Activated CD4-positive, CD25-positive, alpha-beta regulatory T cell (primary cell): ENCODE measurements at regions not wholly inside any gene's neighbourhood (a gene's known extent, or its start where the extent isn't known, plus 50 kb on each side); places are given as distances from the start of the nearest gene placed in this dataset.

Experiments
- DNase-seq, 4 experiments: peaks; one replicate each; lab custom pipeline; 2025; lab: John Stamatoyannopoulos, UW

DNA sequence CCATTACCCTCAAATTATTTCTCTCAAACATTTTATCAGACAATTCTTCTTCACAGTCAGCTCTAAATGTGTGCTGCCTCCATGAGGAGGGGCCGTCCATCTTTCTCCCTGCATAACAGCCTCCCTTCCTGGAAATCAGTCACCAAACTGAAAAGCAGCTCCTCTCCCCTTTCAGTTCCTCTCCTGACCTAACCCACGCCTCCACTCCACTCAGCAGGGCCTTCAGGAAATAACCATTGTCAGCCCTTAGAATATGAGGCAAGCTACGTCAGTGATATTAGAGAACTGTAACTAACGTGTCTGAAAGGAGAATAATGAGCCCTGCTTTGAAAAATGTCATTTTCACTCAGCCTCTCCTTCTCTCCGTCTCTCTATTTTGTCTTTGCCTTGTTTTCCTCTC lies 116.2 kb downstream of the OLFM4 start:
- DNase-seq = no peak

DNA sequence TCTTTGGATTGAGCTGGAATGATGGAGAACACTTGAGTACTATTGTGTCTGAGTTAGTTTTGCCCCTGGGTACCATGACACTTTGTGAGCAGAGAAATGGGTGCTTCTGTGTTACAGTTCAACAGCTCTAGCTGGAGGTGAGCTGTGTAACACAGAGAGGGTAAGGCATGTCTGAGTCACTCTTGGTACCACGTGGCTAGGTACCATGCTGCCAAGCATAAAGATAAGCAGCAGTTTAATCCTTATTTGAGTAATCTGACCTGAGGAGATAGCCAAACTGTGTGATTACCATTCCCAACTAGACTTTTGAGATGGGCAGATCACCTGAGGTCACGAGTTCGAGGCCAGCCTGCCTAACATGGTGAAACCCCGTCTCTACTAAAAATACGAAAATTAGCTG lies 122.0 kb downstream of the OLFM4 start:
- DNase-seq = no peak

GRCh38 chr13:53151336-53152056 lies 122.9 kb downstream of the OLFM4 start:
- DNase-seq = no peak

DNA sequence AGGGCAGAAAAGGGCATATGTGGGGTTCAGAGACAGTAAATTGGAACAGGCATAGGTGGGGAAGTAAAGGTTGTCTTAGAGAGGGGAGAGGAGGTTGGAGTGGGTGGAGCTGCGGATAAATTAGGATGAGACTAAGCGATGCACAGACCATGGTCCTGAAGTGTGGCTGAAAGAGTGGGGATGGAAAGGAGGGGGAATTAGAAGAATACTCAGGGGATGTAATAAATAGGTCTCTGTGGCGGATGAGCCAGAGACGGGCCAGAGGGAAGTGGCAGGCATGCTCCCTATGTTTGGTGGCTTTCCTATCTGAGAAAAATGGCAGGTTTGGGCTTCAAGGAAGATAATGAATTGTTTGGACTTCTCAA lies 123.4 kb downstream of the OLFM4 start:
- DNase-seq = no peak

- no peak for DNase-seq
These were observed 129.6 kb downstream of the OLFM4 start for GRCh38 chr13:53158201-53158600.

DNA sequence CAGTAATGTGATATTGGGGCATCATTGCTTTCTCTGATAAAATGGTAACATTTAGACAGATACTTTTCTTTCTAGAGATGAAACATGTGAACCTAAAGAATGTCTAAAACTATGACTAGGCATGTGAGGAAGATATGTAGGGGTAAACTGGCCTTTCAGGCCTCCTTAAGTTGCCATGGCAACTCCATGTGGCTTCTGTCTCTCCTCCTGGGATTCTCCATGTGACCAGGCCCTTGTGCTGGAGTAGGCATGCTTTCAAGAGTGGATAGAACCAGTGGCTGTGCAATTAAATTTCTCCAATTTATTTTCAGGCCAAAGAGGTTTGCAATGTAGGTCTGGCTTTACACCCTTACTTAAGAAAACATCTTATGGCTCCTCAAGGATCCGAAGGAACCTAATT lies 130.8 kb downstream of the OLFM4 start:
- no peak for DNase-seq

- no peak for DNase-seq
These were observed 131.6 kb downstream of the OLFM4 start for GRCh38 chr13:53160211-53160610.

DNA sequence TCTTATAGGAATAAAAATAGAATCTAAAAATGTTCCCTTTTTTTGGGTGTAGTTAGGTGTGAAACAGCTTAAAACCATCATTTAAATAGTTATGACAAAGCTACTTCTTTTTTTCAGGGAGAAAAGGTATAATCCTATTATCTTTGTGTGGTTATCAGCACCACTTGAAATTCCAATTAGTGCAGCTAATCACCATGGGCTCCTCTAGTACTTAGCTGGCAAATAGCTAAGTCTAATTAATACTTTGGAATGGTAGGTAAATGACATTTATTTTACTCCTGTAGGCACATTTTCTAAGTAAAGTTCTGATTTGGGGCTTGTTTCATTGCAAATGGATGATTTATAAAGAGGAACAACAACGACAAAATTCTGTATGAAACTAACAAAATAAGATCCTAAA lies 132.6 kb downstream of the OLFM4 start:
- no peak for DNase-seq

GRCh38 chr13:53165261-53165660 lies 136.6 kb downstream of the OLFM4 start:
- DNase-seq = no peak

- no peak for DNase-seq
These were observed 138.9 kb downstream of the OLFM4 start for GRCh38 chr13:53167561-53167960.

- no peak for DNase-seq
These were observed 142.3 kb downstream of the OLFM4 start for GRCh38 chr13:53170910-53171309.

- no peak for DNase-seq
These were observed 145.9 kb downstream of the OLFM4 start for GRCh38 chr13:53174545-53174944.

DNA sequence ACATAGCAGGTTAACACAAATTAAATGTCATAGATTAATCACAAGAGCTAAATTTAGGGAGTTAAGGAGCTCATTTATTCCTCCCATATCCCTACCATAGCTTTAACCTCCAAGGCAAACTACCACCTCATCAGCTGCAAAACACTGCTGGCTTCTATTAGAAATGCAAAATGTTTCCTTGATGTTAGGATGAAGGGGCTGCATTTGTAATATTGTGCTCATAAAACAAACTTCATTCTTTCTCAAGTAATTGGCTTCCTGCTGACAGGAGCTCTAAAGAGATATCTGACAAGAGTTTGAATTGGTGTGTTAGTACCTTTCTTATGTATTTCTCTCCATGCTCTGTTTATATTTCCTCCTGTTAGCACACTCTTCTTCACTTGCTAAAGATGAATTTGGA lies 152.1 kb downstream of the OLFM4 start:
- no peak for DNase-seq

DNA sequence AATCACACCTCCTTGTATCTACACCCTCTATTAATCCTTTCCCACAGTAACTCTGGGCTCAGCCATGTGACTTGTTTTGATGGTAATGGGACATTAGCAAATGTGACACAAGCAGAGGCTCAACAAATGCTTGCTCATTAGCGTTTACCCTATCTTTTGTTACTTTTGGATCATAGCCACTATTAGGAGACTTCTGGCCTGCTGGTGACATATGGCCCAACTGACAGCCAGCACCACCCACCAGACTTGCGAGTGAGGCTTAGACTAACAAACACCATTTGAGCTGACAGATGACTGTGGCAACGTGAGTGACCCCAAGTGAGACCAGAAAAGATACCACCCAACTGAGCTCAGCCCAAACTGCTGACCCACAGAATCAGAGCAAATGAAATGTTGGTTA lies 154.1 kb downstream of the OLFM4 start:
- no peak for DNase-seq

DNA sequence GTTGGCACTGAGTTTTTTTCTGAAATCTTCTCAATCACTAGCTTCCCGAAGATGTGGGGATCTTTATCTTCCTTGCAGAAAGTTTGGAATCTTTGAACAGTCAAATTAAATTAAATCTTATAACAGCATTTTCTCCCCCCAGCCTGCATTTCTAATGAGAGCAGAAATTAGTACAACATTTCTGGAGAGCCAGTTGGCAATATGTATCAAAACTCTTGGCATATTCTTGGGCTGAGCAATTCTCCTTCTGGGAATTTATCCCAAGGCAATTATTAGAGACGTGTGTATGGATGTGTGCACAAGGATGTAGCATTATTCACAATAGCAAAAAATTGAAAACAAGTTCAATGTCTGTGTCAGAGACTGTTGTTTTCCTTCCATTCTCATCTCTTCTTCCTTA lies 159.5 kb downstream of the OLFM4 start:
- no peak for DNase-seq

- DNase-seq = no peak
These were observed 160.5 kb downstream of the OLFM4 start for GRCh38 chr13:53189162-53189561.

DNA sequence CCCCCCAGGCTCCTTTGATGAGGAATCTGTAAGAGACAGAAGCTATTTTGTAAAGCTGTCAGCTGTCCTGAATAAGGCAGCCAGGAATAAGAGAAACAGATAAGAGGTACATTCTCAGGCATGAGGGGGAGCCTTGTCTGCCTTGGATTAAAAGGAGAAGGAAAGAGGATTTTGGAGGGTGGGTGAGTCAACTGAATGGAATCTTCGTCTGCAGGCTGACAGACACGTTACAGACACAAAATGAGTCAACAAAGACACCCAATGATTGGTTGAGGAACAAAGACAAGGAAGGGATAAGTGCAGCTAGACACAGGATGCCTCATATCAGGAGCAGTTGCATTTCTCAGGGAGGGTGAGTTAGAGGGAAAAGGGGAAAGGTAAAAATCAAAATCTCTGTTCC lies 162.5 kb downstream of the OLFM4 start:
- no peak for DNase-seq

DNA sequence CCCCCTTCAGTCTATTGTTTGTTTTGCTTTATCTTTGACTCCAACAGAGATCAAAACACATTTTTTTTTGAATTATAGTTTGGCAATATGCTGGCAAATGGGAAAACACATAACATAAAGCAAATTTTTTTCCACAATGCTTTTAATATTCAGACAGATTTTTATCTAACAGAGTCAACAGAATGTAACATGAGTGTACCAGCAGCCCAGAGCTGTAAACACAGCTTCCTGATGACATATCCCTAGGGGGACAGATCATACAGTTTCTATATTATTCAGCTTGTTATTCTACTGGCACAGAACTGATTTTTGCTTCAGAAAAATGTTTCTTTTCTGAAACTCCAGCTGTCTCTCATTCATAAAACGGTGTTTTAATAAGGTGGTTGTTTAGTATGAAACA lies 168.8 kb downstream of the OLFM4 start:
- no peak for DNase-seq

DNA sequence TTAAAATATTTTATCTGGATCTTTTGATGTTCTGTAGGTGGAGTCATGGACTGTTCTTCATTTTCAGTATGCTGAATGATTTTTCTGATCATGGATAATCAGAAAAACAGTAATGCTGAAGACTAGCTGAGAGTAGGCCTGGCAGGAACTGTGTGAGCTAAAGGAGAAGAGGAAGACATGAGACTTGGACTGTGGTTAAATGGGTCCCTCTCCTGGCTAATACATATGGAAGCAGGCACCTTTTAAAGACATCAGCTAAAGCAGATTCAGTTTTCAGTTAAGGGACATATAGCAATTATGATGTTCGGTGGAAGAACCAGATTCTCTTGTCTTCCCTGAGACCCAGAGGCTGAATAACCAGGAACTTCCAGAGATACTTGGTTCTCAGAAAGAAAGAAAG lies 169.4 kb downstream of the OLFM4 start:
- DNase-seq = no peak

DNA sequence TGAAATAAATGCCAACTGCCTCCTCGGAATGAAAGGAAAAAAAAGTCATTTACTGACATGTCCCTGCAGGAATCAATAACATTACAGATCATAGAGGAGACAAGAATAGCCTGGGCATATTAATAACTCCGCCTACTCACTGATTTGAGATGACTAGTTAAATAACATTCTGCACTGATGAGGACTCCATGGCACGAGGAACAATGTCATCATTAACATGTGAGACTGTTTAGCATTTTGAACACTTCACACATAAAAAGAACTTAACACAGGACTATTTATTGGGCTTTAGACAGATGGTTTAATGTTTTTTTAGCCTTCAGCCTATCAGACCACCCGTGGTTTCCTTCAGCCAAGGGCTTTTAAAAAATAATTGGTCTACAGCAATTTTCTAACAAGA lies 170.1 kb downstream of the OLFM4 start:
- no peak for DNase-seq

DNA sequence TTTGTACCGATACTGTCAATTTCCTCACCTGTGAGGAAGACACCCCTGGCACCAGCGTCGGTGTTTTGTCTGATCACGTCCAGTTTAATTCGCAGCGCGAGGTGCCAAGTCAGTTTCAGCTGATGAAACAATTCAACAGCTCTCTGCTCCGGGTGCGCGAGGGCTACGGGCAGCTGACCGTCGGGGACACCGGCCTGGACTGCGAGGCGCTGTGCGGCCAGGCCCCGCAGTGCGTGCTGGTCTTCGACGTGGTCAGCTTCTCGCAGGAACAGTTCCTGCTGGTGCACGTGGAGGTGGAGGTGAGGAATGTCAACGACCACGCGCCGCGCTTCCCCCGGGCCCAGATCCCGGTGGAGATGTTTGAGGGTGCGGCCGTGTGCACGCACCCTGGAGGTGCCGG lies 171.5 kb downstream of the OLFM4 start:
- no peak for DNase-seq

- no peak for DNase-seq
These were observed 172.2 kb downstream of the OLFM4 start for GRCh38 chr13:53200498-53201453.

- DNase-seq = no peak
These were observed 173.0 kb downstream of the OLFM4 start for GRCh38 chr13:53201454-53202225.
